Keratinocyte (primary cell): ENCODE measurements at regions not wholly inside any gene's neighbourhood (a gene's known extent, or its start where the extent isn't known, plus 50 kb on each side); places are given as distances from the start of the nearest gene placed in this dataset.

Experiments used
- DNase-seq: peaks from one replicate; pipeline ENCODE4 v3.0.0-alpha.2; 2011; ENCODE audit warnings: low read depth, missing footprints, low spot score
- FAIRE-seq: peaks from 2 replicates; lab custom pipeline; 2011; peaks lifted over from hg19 to GRCh38; lab: Jason Lieb, UNC
- H2AFZ ChIP-seq: 2 replicates; pipeline ENCODE4 v1.6.0; 2012; ENCODE audit warnings: low read length, control low read depth, inconsistent platforms; ENCODE audit not compliant: control insufficient read depth
- H3K27ac ChIP-seq: 2 replicates; pipeline ENCODE4 v1.5.1; 2011; ENCODE audit warnings: low read length; ENCODE audit not compliant: control insufficient read depth, insufficient read depth
- H3K27me3 ChIP-seq: 3 replicates; pipeline ENCODE4 v1.6.0; 2011; ENCODE audit warnings: low read length; ENCODE audit not compliant: control insufficient read depth, insufficient read depth; ENCODE audit errors: extremely low read depth
- H3K36me3 ChIP-seq, 2 experiments: 2 replicates in 1 of 2; 3 replicates in 1 of 2; pipeline ENCODE4 v1.5.1; 2011; ENCODE audit warnings: low read length in 2 of 2, mild to moderate bottlenecking in 1 of 2; ENCODE audit not compliant: control insufficient read depth in 2 of 2, insufficient read depth in 2 of 2; ENCODE audit errors: extremely low read depth in 1 of 2
- H3K4me1 ChIP-seq: 3 replicates; pipeline ENCODE4 v1.5.1; 2011; ENCODE audit warnings: low read length; ENCODE audit not compliant: control insufficient read depth, insufficient read depth; ENCODE audit errors: extremely low read depth
- H3K4me2 ChIP-seq: 3 replicates; pipeline ENCODE4 v1.6.0; 2011; ENCODE audit warnings: low read depth, low read length; ENCODE audit not compliant: control insufficient read depth, insufficient read depth; ENCODE audit errors: extremely low read depth
- H3K4me3 ChIP-seq, 3 experiments: fragments of 200-600 bp in 1 of 3; sonication (generic) in 1 of 3; 2 replicates in 2 of 3; 3 replicates in 1 of 3; pipeline ENCODE4 v1.5.1; 2011 to 2016; ENCODE audit warnings: low read length in 3 of 3, mild to moderate bottlenecking in 3 of 3, control low read depth in 2 of 3, inconsistent platforms in 1 of 3, low read depth in 1 of 3, mixed read lengths in 1 of 3, mixed run types in 1 of 3, moderate library complexity in 1 of 3; ENCODE audit not compliant: control insufficient read depth in 2 of 3, insufficient read depth in 2 of 3; ENCODE audit errors: extremely low read depth in 1 of 3
- H3K79me2 ChIP-seq: 2 replicates; pipeline ENCODE4 v1.6.0; 2012; ENCODE audit warnings: low read length; ENCODE audit not compliant: control insufficient read depth, insufficient read depth
- H3K9ac ChIP-seq: 3 replicates; pipeline ENCODE4 v1.6.0; 2011; ENCODE audit warnings: low read length; ENCODE audit not compliant: control insufficient read depth, insufficient read depth; ENCODE audit errors: extremely low read depth
- H3K9me1 ChIP-seq: 3 replicates; pipeline ENCODE4 v1.6.0; 2011; ENCODE audit warnings: low read length; ENCODE audit not compliant: control insufficient read depth, insufficient read depth; ENCODE audit errors: extremely low read depth
- H3K9me3 ChIP-seq: 2 replicates; pipeline ENCODE4 v1.5.1; 2012; ENCODE audit warnings: low read depth, low read length; ENCODE audit not compliant: control insufficient read depth
- H4K20me1 ChIP-seq: 3 replicates; pipeline ENCODE4 v1.6.0; 2011; ENCODE audit warnings: low read length; ENCODE audit not compliant: control insufficient read depth, insufficient read depth; ENCODE audit errors: extremely low read depth
- EZH2 ChIP-seq: IDR thresholded peaks from one replicate; pipeline ENCODE4 v1.6.1; 2012; ENCODE audit warnings: inconsistent platforms, mild to moderate bottlenecking, low read length, moderate library complexity
- dilution Hi-C: fragments of 300-500 bp; cut with MboI; formaldehyde crosslinking; loops from one replicate; pipeline ENCODE4 v1.7.0; 2020; ENCODE audit warnings: low sequenced_read_pairs; ENCODE audit not compliant: extremely low pct_ligation_motif_present
- TF ChIP-seq, protein P1 (sequence below), 3 experiments: IDR thresholded peaks in 1 of 3; conservative IDR thresholded peaks in 1 of 3; optimal IDR thresholded peaks in 1 of 3; 2 replicates in 2 of 3; 3 replicates in 1 of 3; pipeline versions ENCODE3 to v1.5.1; 2011; ENCODE audit warnings: low read length in 3 of 3, mild to moderate bottlenecking in 3 of 3, moderate library complexity in 2 of 3, control low read depth in 1 of 3, inconsistent platforms in 1 of 3; ENCODE audit not compliant: insufficient read depth in 2 of 3; ENCODE audit errors: extremely low read depth in 1 of 3

DNA sequence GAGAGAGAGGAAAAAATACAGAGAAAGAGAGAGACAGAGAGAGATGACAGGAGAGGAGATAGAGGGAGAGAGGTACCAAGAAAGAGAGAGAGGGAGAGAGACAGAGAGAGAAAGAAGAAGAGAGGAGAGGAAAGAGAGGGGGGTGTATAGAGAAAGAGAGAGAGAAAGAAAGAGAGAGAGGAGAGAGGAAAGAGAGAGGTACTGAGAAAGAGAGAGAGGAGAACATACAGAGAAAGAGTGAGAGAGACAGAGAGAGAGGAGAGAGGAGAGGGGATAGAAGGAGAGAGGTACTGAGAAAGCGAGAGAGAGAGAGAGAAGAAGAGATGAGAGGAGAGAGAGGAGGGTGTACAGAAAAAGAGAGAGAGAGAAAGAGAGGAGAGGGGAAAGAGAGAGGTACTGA, 269.4 kb downstream of the CRLF2 start:
- DNase-seq, result no peak
- Histone ChIP-seq H3K79me2 (no peaks in the 10 kb centered on the region), H2AFZ (no peak overlapping the region), H3K9ac (no peak overlapping the region), H3K27me3 (no peaks in the 10 kb centered on the region), H3K36me3 (no peaks in the 10 kb centered on the region), H3K9me3 (peaks cover 7% of the 10 kb centered on the region), H3K4me1 (no peaks in the 10 kb centered on the region), H3K9me1 (no peaks in the 10 kb centered on the region), H4K20me1 (no peaks in the 10 kb centered on the region), H3K4me2 (no peak overlapping the region), H3K27ac (no peak overlapping the region), H3K4me3 (no peak overlapping the region)
- dilution Hi-C loops, result no loop called here
- FAIRE-seq, result no peak
- TF ChIP-seq, protein P1, sequence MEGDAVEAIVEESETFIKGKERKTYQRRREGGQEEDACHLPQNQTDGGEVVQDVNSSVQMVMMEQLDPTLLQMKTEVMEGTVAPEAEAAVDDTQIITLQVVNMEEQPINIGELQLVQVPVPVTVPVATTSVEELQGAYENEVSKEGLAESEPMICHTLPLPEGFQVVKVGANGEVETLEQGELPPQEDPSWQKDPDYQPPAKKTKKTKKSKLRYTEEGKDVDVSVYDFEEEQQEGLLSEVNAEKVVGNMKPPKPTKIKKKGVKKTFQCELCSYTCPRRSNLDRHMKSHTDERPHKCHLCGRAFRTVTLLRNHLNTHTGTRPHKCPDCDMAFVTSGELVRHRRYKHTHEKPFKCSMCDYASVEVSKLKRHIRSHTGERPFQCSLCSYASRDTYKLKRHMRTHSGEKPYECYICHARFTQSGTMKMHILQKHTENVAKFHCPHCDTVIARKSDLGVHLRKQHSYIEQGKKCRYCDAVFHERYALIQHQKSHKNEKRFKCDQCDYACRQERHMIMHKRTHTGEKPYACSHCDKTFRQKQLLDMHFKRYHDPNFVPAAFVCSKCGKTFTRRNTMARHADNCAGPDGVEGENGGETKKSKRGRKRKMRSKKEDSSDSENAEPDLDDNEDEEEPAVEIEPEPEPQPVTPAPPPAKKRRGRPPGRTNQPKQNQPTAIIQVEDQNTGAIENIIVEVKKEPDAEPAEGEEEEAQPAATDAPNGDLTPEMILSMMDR (optimal IDR thresholded peaks at IDR 0.05 in 1 of 3, IDR thresholded peaks at IDR 0.05 in 1 of 3, conservative IDR thresholded peaks at IDR 0.05 in 1 of 3; ENCODE audit: extremely low read depth in 1 of 3, insufficient read depth in 2 of 3, low read length in 3 of 3), result no peak
- no peak for TF ChIP-seq EZH2

GRCh38 chrX:940691-941090, 271.8 kb downstream of the CRLF2 start:
- dilution Hi-C loops, result no loop called here
- H3K4me2 ChIP-seq, result no peak overlapping the region
- no peak for FAIRE-seq
- H3K27ac ChIP-seq, result no peak overlapping the region
- no peaks in the 10 kb centered on the region for H3K4me1 ChIP-seq
- H3K79me2 ChIP-seq, result no peaks in the 10 kb centered on the region
- no peaks in the 10 kb centered on the region for H3K9me1 ChIP-seq
- peaks cover 5% of the 10 kb centered on the region for H3K9me3 ChIP-seq
- TF ChIP-seq, protein P1 (optimal IDR thresholded peaks at IDR 0.05 in 1 of 3, IDR thresholded peaks at IDR 0.05 in 1 of 3, conservative IDR thresholded peaks at IDR 0.05 in 1 of 3; ENCODE audit: extremely low read depth in 1 of 3, insufficient read depth in 2 of 3, low read length in 3 of 3), result no peak
- TF ChIP-seq EZH2, result no peak
- H3K4me3 ChIP-seq, result no peak overlapping the region
- no peaks in the 10 kb centered on the region for H3K27me3 ChIP-seq
- no peak for DNase-seq
- H2AFZ ChIP-seq, result no peak overlapping the region
- H3K36me3 ChIP-seq, result no peaks in the 10 kb centered on the region
- H3K9ac ChIP-seq, result no peak overlapping the region
- no peaks in the 10 kb centered on the region for H4K20me1 ChIP-seq
